HEK293 (cell line): ENCODE measurements at regions not wholly inside any gene's neighbourhood (a gene's known extent, or its start where the extent isn't known, plus 50 kb on each side); places are given as distances from the start of the nearest gene placed in this dataset.
"Not testable (repeated sequence)": the region's sequence is repeated elsewhere in the genome, so short reads cannot be mapped to it uniquely, and the experiment has no call there.

ENCODE experiments used
- CTCF ChIA-PET: fragments of 350-600 bp; formaldehyde crosslinking; extraction: SDS; loops from one replicate; lab custom pipeline; 2021; ENCODE audit warnings: antibody characterized with exemption; lab: Yijun Ruan, JAX
- POLR2A ChIA-PET: fragments of 300-600 bp; formaldehyde crosslinking; extraction: SDS; loops from one replicate; lab custom pipeline; 2020; ENCODE audit warnings: antibody characterized with exemption, inconsistent platforms; lab: Yijun Ruan, JAX
- H3K27ac ChIP-seq: fragments of 200-500 bp; sonication (Bioruptor generic); 2 replicates; pipeline ENCODE4 v1.5.1; 2014; ENCODE audit warnings: low read depth, low read length, control low read depth, inconsistent platforms; ENCODE audit errors: extremely low read depth
- H3K36me3 ChIP-seq, 2 experiments: fragments of 200-500 bp in 1 of 2; sonication (Bioruptor generic) in 1 of 2; 1 replicate in 1 of 2; 2 replicates in 1 of 2; pipeline ENCODE4 v1.5.1; 2014 to 2017; ENCODE audit warnings: inconsistent platforms in 2 of 2, low read length in 2 of 2; ENCODE audit not compliant: control insufficient read depth in 2 of 2, insufficient read depth in 1 of 2
- H3K4me1 ChIP-seq: fragments of 200-500 bp; sonication (Bioruptor generic); 2 replicates; pipeline ENCODE4 v1.5.1; 2014; ENCODE audit warnings: mild to moderate bottlenecking, low read length, inconsistent platforms; ENCODE audit not compliant: control insufficient read depth, insufficient read depth
- H3K4me3 ChIP-seq: 2 replicates; pipeline ENCODE4 v1.5.1; 2011; ENCODE audit warnings: low read depth, mild to moderate bottlenecking, control low read depth, low read length, moderate library complexity
- H3K9me3 ChIP-seq: fragments of 200-500 bp; sonication (Bioruptor generic); 2 replicates; pipeline ENCODE4 v1.5.1; 2014; ENCODE audit warnings: low read depth, low read length, inconsistent platforms; ENCODE audit not compliant: control insufficient read depth, insufficient read depth
- KLF8 ChIP-seq: fragments of 450-650 bp; formaldehyde crosslinking; IDR thresholded peaks from 2 replicates; pipeline ENCODE4 v1.5.1; 2016; ENCODE audit warnings: missing biosample characterization, missing genetic modification characterization
- PRDM1 ChIP-seq: fragments of 450-650 bp; formaldehyde crosslinking; IDR thresholded peaks from 2 replicates; pipeline ENCODE4; 2016; ENCODE audit warnings: missing biosample characterization, missing genetic modification characterization
- RBAK ChIP-seq: fragments of 450-650 bp; formaldehyde crosslinking; IDR thresholded peaks from 2 replicates; pipeline ENCODE4 v1.5.1; 2016; ENCODE audit warnings: missing biosample characterization, missing genetic modification characterization
- SALL2 ChIP-seq: fragments of 450-650 bp; formaldehyde crosslinking; IDR thresholded peaks from 2 replicates; pipeline ENCODE4 v1.5.0; 2017; ENCODE audit warnings: missing biosample characterization, mild to moderate bottlenecking, missing genetic modification characterization, borderline replicate concordance
- SETDB1 ChIP-seq: IDR thresholded peaks from one replicate; pipeline ENCODE4 v1.6.1; 2017; ENCODE audit warnings: mild to moderate bottlenecking, low read length, moderate library complexity, mixed read lengths; ENCODE audit not compliant: insufficient read length
- SP2 ChIP-seq: fragments of 450-650 bp; formaldehyde crosslinking; IDR thresholded peaks from 2 replicates; pipeline ENCODE4 v1.5.1; 2016; ENCODE audit warnings: missing biosample characterization, missing genetic modification characterization
- SP3 ChIP-seq: fragments of 450-650 bp; formaldehyde crosslinking; IDR thresholded peaks from 2 replicates; pipeline ENCODE4 v1.5.1; 2016; ENCODE audit warnings: missing biosample characterization, missing genetic modification characterization
- SP7 ChIP-seq: fragments of 450-650 bp; formaldehyde crosslinking; IDR thresholded peaks from 2 replicates; pipeline ENCODE4 v1.5.1; 2016; ENCODE audit warnings: missing biosample characterization, missing genetic modification characterization
- YY2 ChIP-seq: fragments of 450-650 bp; formaldehyde crosslinking; IDR thresholded peaks from 2 replicates; pipeline ENCODE4 v1.5.1; 2016; ENCODE audit warnings: missing biosample characterization, missing genetic modification characterization
- ZNF223 ChIP-seq: fragments of 450-650 bp; formaldehyde crosslinking; IDR thresholded peaks from 2 replicates; pipeline ENCODE4 v1.5.1; 2016; ENCODE audit warnings: missing biosample characterization, missing genetic modification characterization
- ZNF26 ChIP-seq: fragments of 450-650 bp; formaldehyde crosslinking; IDR thresholded peaks from 2 replicates; pipeline ENCODE4 v1.5.1; 2016; ENCODE audit warnings: missing biosample characterization, missing genetic modification characterization
- ZNF280D ChIP-seq: fragments of 450-650 bp; formaldehyde crosslinking; IDR thresholded peaks from 2 replicates; pipeline ENCODE4 v1.5.1; 2016; ENCODE audit warnings: missing biosample characterization, missing genetic modification characterization
- ZNF324 ChIP-seq: fragments of 450-650 bp; formaldehyde crosslinking; IDR thresholded peaks from 2 replicates; pipeline ENCODE4 v1.5.1; 2016; ENCODE audit warnings: missing biosample characterization, missing genetic modification characterization
- ZNF362 ChIP-seq: fragments of 450-650 bp; formaldehyde crosslinking; IDR thresholded peaks from 2 replicates; pipeline ENCODE4 v1.5.1; 2016; ENCODE audit warnings: missing biosample characterization, missing genetic modification characterization
- ZNF398 ChIP-seq: fragments of 450-650 bp; formaldehyde crosslinking; IDR thresholded peaks from 2 replicates; pipeline ENCODE4 v1.5.1; 2017; ENCODE audit warnings: missing biosample characterization, missing genetic modification characterization
- ZNF621 ChIP-seq: fragments of 450-650 bp; formaldehyde crosslinking; IDR thresholded peaks from 2 replicates; pipeline ENCODE4 v1.5.1; 2017; ENCODE audit warnings: missing biosample characterization, missing genetic modification characterization
- ZNF629 ChIP-seq: fragments of 450-650 bp; formaldehyde crosslinking; IDR thresholded peaks from 2 replicates; pipeline ENCODE4 v1.5.1; 2017; ENCODE audit warnings: missing biosample characterization, missing genetic modification characterization
- ZNF658 ChIP-seq: fragments of 450-650 bp; formaldehyde crosslinking; IDR thresholded peaks from 2 replicates; pipeline ENCODE4; 2016; ENCODE audit warnings: missing biosample characterization, missing genetic modification characterization
- ZNF747 ChIP-seq: fragments of 450-650 bp; formaldehyde crosslinking; IDR thresholded peaks from 2 replicates; pipeline ENCODE4 v1.5.1; 2016; ENCODE audit warnings: missing biosample characterization, missing genetic modification characterization
- ZXDB ChIP-seq: fragments of 450-650 bp; formaldehyde crosslinking; IDR thresholded peaks from 2 replicates; pipeline ENCODE4 v1.5.1; 2016; ENCODE audit warnings: missing biosample characterization, missing genetic modification characterization

GRCh38 chr5:82969221-82969976 lies 107.8 kb downstream of the TMEM167A start:
- TF ChIP-seq ZNF362 (peak; percentile 65; the same call in 1 of the 2 replicates), ZNF398 (0 out of 2 replicates have a peak, but pooled peaks have one; percentile 22), SALL2 (tag by site-specific recombination) (0 out of 2 replicates have a peak, but pooled peaks have one; percentile 48), ZXDB (tag by site-specific recombination) (0 out of 2 replicates have a peak, but pooled peaks have one; percentile 22), ZNF658 (tag by site-specific recombination) (0 out of 2 replicates have a peak, but pooled peaks have one; percentile 84), ZNF621 (tag by site-specific recombination) (peak; percentile 81; the same call in 1 of the 2 replicates), ZNF629 (tag by site-specific recombination) (peak; percentile 48; the same call in 1 of the 2 replicates), ZNF747 (tag by site-specific recombination) (peak; percentile 20; the same call in 1 of the 2 replicates), ZNF280D (0 out of 2 replicates have a peak, but pooled peaks have one; percentile 82), SETDB1 (peak; percentile 47), SP7 (peak; percentile 46; the same call in 1 of the 2 replicates), YY2 (tag by site-specific recombination) (0 out of 2 replicates have a peak, but pooled peaks have one; percentile 27), RBAK (tag by site-specific recombination) (peak; percentile 69; the same call in 1 of the 2 replicates), PRDM1 (tag by site-specific recombination) (peak; percentile 34; the same call in 1 of the 2 replicates), SP2 (tag by site-specific recombination) (peak; percentile 39), SP3 (tag by site-specific recombination) (peak; percentile 59), ZNF324 (tag by site-specific recombination) (0 out of 2 replicates have a peak, but pooled peaks have one; percentile 26), ZNF223 (tag by site-specific recombination) (peak; percentile 78; the same call in 1 of the 2 replicates), ZNF26 (peak; percentile 65), KLF8 (tag by site-specific recombination) (peak; percentile 63; the same call in 1 of the 2 replicates)
- TF ChIP-seq, all 188 proteins: peak for 20; not testable (repeated sequence) for 168
- POLR2A ChIA-PET, CTCF ChIA-PET, H3K9me3 ChIP-seq, H3K4me1 ChIP-seq, H3K27ac ChIP-seq, H3K36me3 ChIP-seq, H3K4me3 ChIP-seq: not testable (repeated sequence)
